ENCODE measurements at regions not wholly inside any gene's neighbourhood (a gene's known extent, or its start where the extent isn't known, plus 50 kb on each side); places are given as distances from the start of the nearest gene placed in this dataset.

GRCh38 chr6:147776631-147777213 is 268.2 kb downstream of the SAMD5 start:
- TF ChIP-seq, protein P1, sequence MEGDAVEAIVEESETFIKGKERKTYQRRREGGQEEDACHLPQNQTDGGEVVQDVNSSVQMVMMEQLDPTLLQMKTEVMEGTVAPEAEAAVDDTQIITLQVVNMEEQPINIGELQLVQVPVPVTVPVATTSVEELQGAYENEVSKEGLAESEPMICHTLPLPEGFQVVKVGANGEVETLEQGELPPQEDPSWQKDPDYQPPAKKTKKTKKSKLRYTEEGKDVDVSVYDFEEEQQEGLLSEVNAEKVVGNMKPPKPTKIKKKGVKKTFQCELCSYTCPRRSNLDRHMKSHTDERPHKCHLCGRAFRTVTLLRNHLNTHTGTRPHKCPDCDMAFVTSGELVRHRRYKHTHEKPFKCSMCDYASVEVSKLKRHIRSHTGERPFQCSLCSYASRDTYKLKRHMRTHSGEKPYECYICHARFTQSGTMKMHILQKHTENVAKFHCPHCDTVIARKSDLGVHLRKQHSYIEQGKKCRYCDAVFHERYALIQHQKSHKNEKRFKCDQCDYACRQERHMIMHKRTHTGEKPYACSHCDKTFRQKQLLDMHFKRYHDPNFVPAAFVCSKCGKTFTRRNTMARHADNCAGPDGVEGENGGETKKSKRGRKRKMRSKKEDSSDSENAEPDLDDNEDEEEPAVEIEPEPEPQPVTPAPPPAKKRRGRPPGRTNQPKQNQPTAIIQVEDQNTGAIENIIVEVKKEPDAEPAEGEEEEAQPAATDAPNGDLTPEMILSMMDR (IDR thresholded peaks at IDR 0.05; ENCODE audit: low read depth, low read length), result no peak
- in situ Hi-C loops (cut with HindIII; ENCODE audit: low sequenced_read_pairs), result no loop called here
- H3K4me3 ChIP-seq (ENCODE audit: low read depth, low read length), result no peak overlapping the region
- DNase-seq (ENCODE audit: low read depth, low spot score), result no peak

DNA sequence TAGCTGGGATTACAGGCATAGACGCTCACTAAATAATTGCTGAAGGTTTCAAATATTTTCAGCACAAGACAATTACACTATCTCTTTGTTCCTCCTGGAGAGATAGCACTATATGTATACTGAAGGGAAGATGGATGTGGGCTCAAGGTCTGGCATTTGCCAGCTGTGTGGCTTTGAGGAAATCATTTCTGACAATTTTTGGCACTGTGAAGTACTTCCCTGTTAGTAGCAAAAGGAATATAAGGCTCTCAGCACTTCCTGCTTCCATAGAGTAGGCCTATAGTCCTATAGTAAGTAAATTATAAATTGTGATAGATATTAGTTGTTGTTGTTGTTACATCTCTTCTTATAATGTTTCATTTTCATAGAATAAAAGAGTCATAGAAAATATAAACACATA is 271.1 kb downstream of the SAMD5 start:
- no peak for DNase-seq (ENCODE audit: low read depth, low spot score)
- no peak overlapping the region for H3K4me3 ChIP-seq (ENCODE audit: low read depth, low read length)
- in situ Hi-C loops (cut with HindIII; ENCODE audit: low sequenced_read_pairs), result no loop called here
- TF ChIP-seq, protein P1 (IDR thresholded peaks at IDR 0.05; ENCODE audit: low read depth, low read length), result no peak

- in situ Hi-C loops (cut with HindIII; ENCODE audit: low sequenced_read_pairs), result no loop called here
- no peak overlapping the region for H3K4me3 ChIP-seq (ENCODE audit: low read depth, low read length)
- TF ChIP-seq, protein P1 (IDR thresholded peaks at IDR 0.05; ENCODE audit: low read depth, low read length), result no peak
- DNase-seq (ENCODE audit: low read depth, low spot score), result peak; percentile 54
Measured at GRCh38 chr6:147782302-147782701, 273.8 kb downstream of the SAMD5 start.

GRCh38 chr6:147784371-147784770 is 275.9 kb downstream of the SAMD5 start:
- TF ChIP-seq, protein P1 (IDR thresholded peaks at IDR 0.05; ENCODE audit: low read depth, low read length), result no peak
- H3K4me3 ChIP-seq (ENCODE audit: low read depth, low read length), result no peak overlapping the region
- no peak for DNase-seq (ENCODE audit: low read depth, low spot score)
- in situ Hi-C loops (cut with HindIII; ENCODE audit: low sequenced_read_pairs), result no loop called here

DNA sequence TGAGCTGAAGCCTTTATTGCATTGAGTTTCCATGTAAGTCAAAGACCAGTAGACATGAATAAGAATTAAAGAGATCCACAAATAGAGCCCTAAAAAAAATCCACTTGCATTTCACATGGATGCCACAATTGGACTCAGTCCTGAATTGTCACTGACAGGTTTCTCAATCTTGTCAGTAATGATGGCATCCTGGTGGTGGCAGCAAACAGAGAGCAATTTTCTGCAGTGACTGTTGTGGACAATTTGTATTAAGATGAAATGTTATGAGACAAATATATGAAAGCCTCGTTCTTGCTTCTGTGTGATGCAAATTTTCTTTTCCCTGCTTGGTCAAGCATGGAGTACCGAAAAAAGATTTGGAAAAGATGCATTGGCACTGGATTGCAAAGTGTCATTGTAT is 278.9 kb downstream of the SAMD5 start:
- no peak overlapping the region for H3K4me3 ChIP-seq (ENCODE audit: low read depth, low read length)
- TF ChIP-seq, protein P1 (IDR thresholded peaks at IDR 0.05; ENCODE audit: low read depth, low read length), result no peak
- DNase-seq (ENCODE audit: low read depth, low spot score), result no peak
- in situ Hi-C loops (cut with HindIII; ENCODE audit: low sequenced_read_pairs), result no loop called here

DNA sequence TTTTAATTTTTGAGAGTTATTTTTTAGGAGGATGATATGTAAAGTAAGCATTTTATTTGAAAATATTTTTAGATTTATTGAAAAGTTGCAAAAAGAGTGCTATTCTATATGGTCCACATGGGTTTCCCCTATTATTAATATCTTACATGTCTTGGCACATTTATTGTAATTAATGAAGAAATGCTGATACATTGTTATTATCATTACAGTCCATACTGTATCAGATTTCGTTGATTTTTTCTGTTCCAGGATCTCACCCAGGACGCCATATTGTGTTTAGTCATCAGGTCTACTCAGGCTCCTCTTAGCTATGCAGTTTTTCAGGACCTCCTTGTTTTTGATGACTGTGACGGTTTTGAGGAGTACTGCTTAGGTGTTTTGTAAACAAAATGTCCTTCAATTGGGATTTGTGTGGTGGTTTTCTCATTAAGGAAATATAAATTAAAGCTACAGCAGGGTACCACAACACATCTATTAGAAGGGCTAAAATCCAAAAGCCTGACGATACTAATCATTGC is 281.0 kb downstream of the SAMD5 start:
- H3K4me3 ChIP-seq (ENCODE audit: low read depth, low read length), result no peak overlapping the region
- in situ Hi-C loops (cut with HindIII; ENCODE audit: low sequenced_read_pairs), result no loop called here
- TF ChIP-seq, protein P1 (IDR thresholded peaks at IDR 0.05; ENCODE audit: low read depth, low read length), result no peak
- DNase-seq (ENCODE audit: low read depth, low spot score), result no peak

All from astrocyte of the spinal cord (primary cell).